Epithelial cell of prostate (primary cell): ENCODE measurements at regions not wholly inside any gene's neighbourhood (a gene's known extent, or its start where the extent isn't known, plus 50 kb on each side); places are given as distances from the start of the nearest gene placed in this dataset.

Experiments
- DNase-seq: peaks from one replicate; pipeline ENCODE4 v3.0.0-alpha.2; 2011; ENCODE audit warnings: low read depth, low spot score
- H3K27ac ChIP-seq: fragments of 450-650 bp; 2 replicates; pipeline ENCODE4 v1.5.1; 2017; ENCODE audit warnings: mild to moderate bottlenecking

- no peak overlapping the region for H3K27ac ChIP-seq
Measured at GRCh38 chr1:208607616-208608015, 363.4 kb upstream of the PLXNA2 start.

GRCh38 chr1:208614610-208615009 is 370.4 kb upstream of the PLXNA2 start:
- DNase-seq: no peak
- no peak overlapping the region for H3K27ac ChIP-seq

More at GRCh38 chr1:208607616-208608015, 363.4 kb upstream of the PLXNA2 start:
- no peak for DNase-seq

GRCh38 chr1:208615371-208615770 is 371.2 kb upstream of the PLXNA2 start:
- DNase-seq: no peak
- H3K27ac ChIP-seq: no peak overlapping the region

GRCh38 chr1:208616776-208617175 is 372.6 kb upstream of the PLXNA2 start:
- DNase-seq: no peak

GRCh38 chr1:208628022-208628914 is 384.1 kb upstream of the PLXNA2 start:
- DNase-seq: no peak
- H3K27ac ChIP-seq: no peak overlapping the region

More at GRCh38 chr1:208616776-208617175, 372.6 kb upstream of the PLXNA2 start:
- H3K27ac ChIP-seq: no peak overlapping the region

- no peak overlapping the region for H3K27ac ChIP-seq
- no peak for DNase-seq
Measured at GRCh38 chr1:208631092-208631491, 386.9 kb upstream of the PLXNA2 start.

GRCh38 chr1:208631506-208631905 is 387.3 kb upstream of the PLXNA2 start:
- no peak overlapping the region for H3K27ac ChIP-seq
- DNase-seq: no peak

GRCh38 chr1:208634346-208635140 is 390.4 kb upstream of the PLXNA2 start:
- no peak overlapping the region for H3K27ac ChIP-seq
- DNase-seq: no peak

- DNase-seq: no peak
- no peak overlapping the region for H3K27ac ChIP-seq
Measured at GRCh38 chr1:208637181-208637580, 393.0 kb upstream of the PLXNA2 start.

GRCh38 chr1:208639382-208639781 is 395.2 kb upstream of the PLXNA2 start:
- DNase-seq: no peak
- H3K27ac ChIP-seq: no peak overlapping the region

GRCh38 chr1:208640295-208640694 is 396.1 kb upstream of the PLXNA2 start:
- no peak for DNase-seq
- no peak overlapping the region for H3K27ac ChIP-seq

GRCh38 chr1:208641579-208642280 is 397.5 kb upstream of the PLXNA2 start:
- no peak overlapping the region for H3K27ac ChIP-seq
- no peak for DNase-seq

GRCh38 chr1:208643005-208643597 is 398.9 kb upstream of the PLXNA2 start:
- no peak overlapping the region for H3K27ac ChIP-seq
- no peak for DNase-seq

GRCh38 chr1:208644401-208645160 is 400.4 kb upstream of the PLXNA2 start:
- no peak overlapping the region for H3K27ac ChIP-seq
- DNase-seq: no peak

GRCh38 chr1:208646431-208646830 is 402.2 kb upstream of the PLXNA2 start:
- H3K27ac ChIP-seq: no peak overlapping the region
- DNase-seq: no peak

GRCh38 chr1:208648146-208648545 is 404.0 kb upstream of the PLXNA2 start:
- DNase-seq: no peak
- H3K27ac ChIP-seq: no peak overlapping the region

GRCh38 chr1:208652296-208653160 is 408.3 kb upstream of the PLXNA2 start:
- DNase-seq: no peak
- no peak overlapping the region for H3K27ac ChIP-seq

GRCh38 chr1:208653426-208653825 is 409.2 kb upstream of the PLXNA2 start:
- DNase-seq: no peak
- H3K27ac ChIP-seq: no peak overlapping the region

GRCh38 chr1:208654241-208654640 is 410.1 kb upstream of the PLXNA2 start:
- DNase-seq: no peak
- H3K27ac ChIP-seq: no peak overlapping the region
